ENCODE measurements at regions not wholly inside any gene's neighbourhood (a gene's known extent, or its start where the extent isn't known, plus 50 kb on each side); places are given as distances from the start of the nearest gene placed in this dataset.
"Not testable (repeated sequence)": the region's sequence is repeated elsewhere in the genome, so short reads cannot be mapped to it uniquely, and the experiment has no call there.

DNA sequence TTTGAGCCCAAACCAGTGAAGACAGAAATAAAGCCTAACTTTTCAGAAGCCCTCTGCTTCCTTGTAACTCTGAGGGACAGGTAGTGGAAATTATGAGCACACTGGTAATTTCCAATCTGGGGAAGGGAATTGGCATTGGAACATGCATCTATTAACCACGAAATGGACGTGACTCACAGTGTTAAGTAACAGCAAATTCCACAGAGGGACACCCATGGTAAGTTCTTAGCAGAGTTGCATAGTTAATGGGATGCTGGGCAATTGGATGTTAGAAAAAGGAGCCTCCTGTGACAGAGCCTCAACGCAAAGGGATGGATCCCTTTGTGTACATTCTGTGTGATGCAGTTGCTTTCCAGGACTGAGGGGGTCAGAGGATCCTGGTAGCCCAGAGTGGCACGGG lies 168.6 kb downstream of the SEMA6D start:
- DNase-seq (ENCODE audit: low read depth), result peak; percentile 50

- no peak for DNase-seq (ENCODE audit: low read depth)
Observed at GRCh38 chr15:47887241-47887800, 170.0 kb downstream of the SEMA6D start.

- no peak for DNase-seq (ENCODE audit: low read depth)
Observed at GRCh38 chr15:47888385-47889100, 171.2 kb downstream of the SEMA6D start.

DNA sequence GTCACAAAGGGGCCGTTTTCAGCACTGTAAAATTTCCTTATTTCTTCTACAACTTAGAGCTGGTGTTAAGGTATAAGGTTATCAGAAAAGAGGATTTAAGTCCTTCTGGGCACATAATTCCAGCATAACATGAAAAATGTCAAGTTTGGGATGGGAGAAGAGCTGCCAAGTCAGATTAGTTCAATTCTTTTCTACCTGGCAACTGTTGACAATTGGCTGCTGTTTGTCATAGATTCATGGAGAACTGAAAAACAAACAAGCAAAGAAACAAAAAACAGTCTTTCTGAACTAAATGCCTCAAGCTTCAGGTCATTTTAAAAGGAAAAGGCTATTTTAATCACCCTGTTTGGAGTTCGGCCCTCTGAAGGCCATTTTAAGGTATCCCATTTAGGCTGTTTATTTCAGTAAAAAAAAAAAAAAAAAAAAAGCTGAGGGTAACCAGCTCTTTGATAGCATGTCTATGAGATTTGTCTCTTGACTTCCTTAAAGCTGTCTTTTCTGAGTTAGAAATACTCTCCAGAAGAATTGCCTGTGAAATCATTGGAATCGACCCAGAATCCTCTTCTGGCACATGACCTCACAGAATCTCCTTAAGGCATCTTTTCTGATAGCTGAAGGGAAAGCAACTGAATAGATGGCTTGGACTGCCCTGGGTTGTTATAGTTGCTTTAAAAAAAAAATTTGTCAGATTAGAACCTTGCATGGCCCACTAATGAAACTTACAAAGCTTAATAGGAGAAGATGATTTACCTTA lies 173.3 kb downstream of the SEMA6D start:
- no peak for DNase-seq (ENCODE audit: low read depth)

DNA sequence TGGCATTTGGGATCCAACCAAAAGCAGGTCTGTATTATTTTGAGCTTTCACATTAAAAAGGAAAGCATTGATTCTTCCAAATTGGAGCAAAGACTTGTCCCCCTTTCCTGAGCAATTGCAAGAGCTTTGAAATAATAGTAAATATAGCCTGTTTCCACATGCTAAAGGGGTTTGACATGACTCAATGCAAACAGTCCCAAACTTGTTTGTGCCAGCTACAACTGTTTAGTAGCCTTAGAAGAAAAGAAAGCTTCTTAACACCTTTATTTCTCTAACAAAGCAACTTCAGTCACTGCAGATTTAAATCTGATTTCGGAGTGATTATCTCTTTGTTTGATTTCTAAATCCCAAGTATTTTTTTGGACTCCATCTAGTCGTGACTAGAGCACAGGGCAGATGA lies 180.2 kb downstream of the SEMA6D start:
- no peak for DNase-seq (ENCODE audit: low read depth)

DNA sequence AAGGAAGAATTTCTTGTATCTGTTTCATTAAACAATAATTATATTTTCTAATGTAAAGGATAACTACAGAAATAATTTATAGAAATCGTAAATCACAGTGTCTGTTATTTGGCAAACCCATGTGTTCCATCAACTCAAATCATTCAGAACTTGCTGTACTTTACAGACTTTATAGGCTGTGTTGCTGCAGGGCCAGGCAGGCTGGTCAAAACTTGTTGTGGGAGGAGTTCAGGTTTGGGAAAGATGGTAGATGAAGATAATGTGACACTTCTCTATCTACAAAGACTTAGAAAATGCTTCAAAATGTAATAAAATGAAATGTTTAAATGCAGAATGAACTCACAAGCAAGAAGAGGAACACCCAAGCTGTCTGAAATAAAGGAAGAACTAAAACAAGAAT lies 183.4 kb downstream of the SEMA6D start:
- DNase-seq (ENCODE audit: low read depth), result no peak

GRCh38 chr15:47903368-47903767 lies 186.1 kb downstream of the SEMA6D start:
- DNase-seq (ENCODE audit: low read depth), result no peak

GRCh38 chr15:47908486-47908885 lies 191.2 kb downstream of the SEMA6D start:
- no peak for DNase-seq (ENCODE audit: low read depth)

- DNase-seq (ENCODE audit: low read depth), result no peak
Observed at GRCh38 chr15:47908950-47909670, 191.8 kb downstream of the SEMA6D start.

DNA sequence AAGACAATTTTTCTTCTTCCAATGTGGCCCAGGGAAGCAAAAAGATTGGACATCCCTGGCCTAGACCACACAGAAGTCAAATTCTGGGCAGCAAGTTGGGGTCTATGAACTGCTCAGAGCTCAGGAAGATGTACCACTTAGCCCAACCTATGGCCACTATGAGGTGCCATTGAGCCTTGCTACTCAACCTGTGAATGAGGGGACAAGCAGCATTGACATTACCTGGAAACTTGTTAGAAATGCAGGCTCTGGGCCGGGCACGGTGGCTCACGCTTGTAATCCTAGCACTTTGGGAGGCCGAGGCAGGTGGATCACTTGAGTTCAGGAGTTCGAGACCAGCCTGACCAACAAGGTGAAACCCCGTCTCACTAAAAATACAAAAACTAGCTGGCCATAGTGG lies 195.6 kb downstream of the SEMA6D start:
- not testable (repeated sequence) for DNase-seq (ENCODE audit: low read depth)

DNA sequence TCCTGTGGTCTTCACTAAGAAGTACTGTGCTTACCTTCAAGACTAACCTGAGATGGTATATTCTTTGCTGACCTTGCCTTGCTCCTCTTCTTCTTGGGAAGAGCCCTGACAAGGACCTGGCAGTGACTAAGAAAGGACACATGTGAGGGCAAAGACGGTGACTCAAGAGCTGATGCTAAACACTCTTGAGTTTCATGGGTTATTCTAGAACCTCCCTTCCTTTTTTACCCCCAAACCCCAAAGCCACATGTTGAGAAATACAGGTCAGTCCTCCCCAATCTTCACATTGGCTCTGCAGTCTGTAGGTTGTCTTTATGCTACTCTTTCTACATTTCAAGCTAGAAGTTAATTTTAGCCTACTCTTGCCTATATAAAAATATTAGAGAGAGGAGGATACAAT lies 200.6 kb downstream of the SEMA6D start:
- DNase-seq (ENCODE audit: low read depth), result no peak

DNA sequence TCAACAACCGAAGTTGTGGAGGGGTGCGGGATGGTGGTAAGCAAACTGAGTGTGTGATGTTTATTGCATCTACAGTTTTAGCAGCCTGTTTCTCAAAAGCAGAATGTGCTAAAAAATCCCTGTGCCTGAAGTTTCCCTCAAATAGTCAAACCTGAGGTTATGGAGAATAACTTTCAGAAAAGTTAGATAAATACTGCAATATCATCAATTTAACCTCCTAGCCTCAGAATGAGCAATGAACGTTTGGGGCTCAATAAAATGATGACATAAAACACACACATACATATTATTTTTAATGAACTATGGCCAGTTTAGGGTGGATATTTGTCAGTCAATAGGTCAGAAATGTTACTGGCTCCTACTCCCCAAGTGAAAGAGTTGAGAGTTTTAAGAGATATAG lies 201.6 kb downstream of the SEMA6D start:
- no peak for DNase-seq (ENCODE audit: low read depth)

GRCh38 chr15:47924381-47924780 lies 196.4 kb upstream of the SLC24A5 start:
- DNase-seq (ENCODE audit: low read depth), result no peak

GRCh38 chr15:47929138-47929803 lies 191.5 kb upstream of the SLC24A5 start:
- DNase-seq (ENCODE audit: low read depth), result no peak

- DNase-seq (ENCODE audit: low read depth), result no peak
Observed at GRCh38 chr15:47932261-47932660, 188.5 kb upstream of the SLC24A5 start.

GRCh38 chr15:47932951-47933641 lies 187.7 kb upstream of the SLC24A5 start:
- DNase-seq (ENCODE audit: low read depth), result no peak

DNA sequence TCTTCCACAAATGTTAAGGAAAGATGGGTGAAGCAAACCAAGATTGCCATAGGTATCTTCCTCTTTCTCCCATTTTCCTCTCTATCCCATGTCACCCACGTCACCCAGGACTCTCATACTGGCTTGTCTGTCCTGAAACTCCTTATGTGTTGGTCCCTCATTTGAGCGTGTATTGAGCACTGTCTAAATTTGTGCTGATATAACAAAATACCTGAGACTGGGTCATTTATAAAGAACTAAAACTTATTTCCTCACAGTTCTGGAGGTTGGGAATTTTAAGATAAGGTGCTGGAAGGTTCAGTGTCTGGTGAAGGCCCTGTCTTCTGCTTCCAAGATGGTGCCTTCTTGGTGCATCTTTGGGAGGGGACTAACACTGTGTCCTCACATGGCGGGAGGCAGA lies 186.9 kb upstream of the SLC24A5 start:
- DNase-seq (ENCODE audit: low read depth), result no peak

- DNase-seq (ENCODE audit: low read depth), result no peak
Observed at GRCh38 chr15:47934342-47934741, 186.4 kb upstream of the SLC24A5 start.

- no peak for DNase-seq (ENCODE audit: low read depth)
Observed at GRCh38 chr15:47937834-47938233, 183.0 kb upstream of the SLC24A5 start.

DNA sequence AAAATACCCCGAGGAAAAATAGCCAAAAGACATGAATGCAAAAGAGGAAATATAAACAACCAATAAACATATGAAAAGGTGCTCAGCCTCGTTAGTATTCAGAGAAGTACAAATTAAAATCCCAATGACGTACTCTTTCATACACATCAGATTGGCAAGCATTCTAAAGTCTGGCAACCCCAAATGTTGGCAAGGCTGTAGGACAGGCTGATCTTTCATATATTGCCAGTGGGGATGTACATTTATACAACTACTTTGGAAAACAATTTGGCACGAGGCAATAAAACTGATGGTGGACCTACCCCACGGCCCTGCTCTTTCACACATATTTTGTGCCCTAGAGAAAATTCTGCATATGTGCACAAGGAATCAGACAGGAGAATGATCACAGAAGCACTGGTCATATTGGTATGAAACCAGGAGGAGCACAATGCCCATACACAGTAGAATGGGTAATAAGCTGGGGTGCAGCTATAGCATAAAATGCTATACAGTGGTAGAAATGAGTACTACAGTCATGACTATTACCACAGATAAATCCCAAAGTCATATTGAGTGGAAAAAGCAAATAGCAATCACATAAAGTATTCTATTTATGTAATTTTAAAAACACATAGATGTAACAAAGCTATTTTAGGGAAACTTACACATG lies 176.0 kb upstream of the SLC24A5 start:
- DNase-seq (ENCODE audit: low read depth), result no peak
